CD14-positive monocyte (primary cell): ENCODE measurements at regions not wholly inside any gene's neighbourhood (a gene's known extent, or its start where the extent isn't known, plus 50 kb on each side); places are given as distances from the start of the nearest gene placed in this dataset.

ENCODE experiments used
- DNase-seq, 3 donors: peaks; one replicate each; pipeline ENCODE4 v3.0.0-alpha.2; 2011 to 2022
- H2AFZ ChIP-seq: 2 replicates; pipeline ENCODE4 v1.6.0; 2012; ENCODE audit warnings: mild to moderate bottlenecking, low read depth, low read length, inconsistent platforms; ENCODE audit not compliant: insufficient read depth, poor library complexity, severe bottlenecking
- H3K27ac ChIP-seq, 2 donors: 1 replicate in 1 of 2; 2 replicates in 1 of 2; pipeline ENCODE4 v1.5.1; 2012 to 2013; ENCODE audit warnings: low read length in 2 of 2, control low read depth in 1 of 2, inconsistent platforms in 1 of 2, low read depth in 1 of 2, mild to moderate bottlenecking in 1 of 2
- H3K27me3 ChIP-seq, 2 donors: one replicate each; pipeline versions ENCODE4 v1.6.0 to v1.6.1; 2011 to 2013; ENCODE audit warnings: low read length in 2 of 2; ENCODE audit not compliant: control insufficient read depth in 2 of 2, insufficient read depth in 2 of 2
- H3K36me3 ChIP-seq, 2 donors: replicated peaks in 1 of 2; 1 replicate in 1 of 2; 2 replicates in 1 of 2; pipeline versions ENCODE4 v1.5.1 to v1.6.1; 2012 to 2013; ENCODE audit warnings: low read length in 2 of 2, control low read depth in 1 of 2, inconsistent platforms in 1 of 2, mild to moderate bottlenecking in 1 of 2; ENCODE audit not compliant: insufficient read depth in 2 of 2, control insufficient read depth in 1 of 2
- H3K4me1 ChIP-seq, 2 donors: 1 replicate in 1 of 2; 2 replicates in 1 of 2; pipeline versions ENCODE4 v1.5.1 to v1.6.1; 2012 to 2013; ENCODE audit warnings: low read length in 2 of 2, control low read depth in 1 of 2, inconsistent platforms in 1 of 2, mild to moderate bottlenecking in 1 of 2, moderate library complexity in 1 of 2; ENCODE audit not compliant: insufficient read depth in 2 of 2, control insufficient read depth in 1 of 2
- H3K4me2 ChIP-seq: replicated peaks from 2 replicates; pipeline ENCODE3; 2012; ENCODE audit warnings: low read length, moderate library complexity, mild to moderate bottlenecking; ENCODE audit not compliant: poor library complexity, severe bottlenecking; ENCODE audit errors: extremely low read depth
- H3K4me3 ChIP-seq, 3 experiments: fragments of 200-600 bp in 1 of 3; sonication (generic) in 1 of 3; replicated peaks in 1 of 3; 1 replicate in 2 of 3; 2 replicates in 1 of 3; pipeline ENCODE4 v1.5.1; 2011 to 2013; ENCODE audit warnings: low read length in 3 of 3, mild to moderate bottlenecking in 3 of 3, control low read depth in 2 of 3, low read depth in 2 of 3, inconsistent platforms in 1 of 3, moderate library complexity in 1 of 3
- H3K79me2 ChIP-seq: 2 replicates; pipeline ENCODE4 v1.6.0; 2012; ENCODE audit warnings: mild to moderate bottlenecking, control low read depth, inconsistent platforms, low read length, moderate library complexity; ENCODE audit not compliant: insufficient read depth
- H3K9ac ChIP-seq: 2 replicates; pipeline ENCODE4 v1.6.0; 2017; ENCODE audit warnings: low read length, mild to moderate bottlenecking; ENCODE audit not compliant: insufficient read depth, poor library complexity, severe bottlenecking
- H3K9me3 ChIP-seq, 2 donors: replicated peaks in 1 of 2; 1 replicate in 1 of 2; 2 replicates in 1 of 2; pipeline versions ENCODE4 v1.5.1 to v1.6.1; 2012 to 2013; ENCODE audit warnings: low read length in 2 of 2, control low read depth in 1 of 2; ENCODE audit not compliant: control insufficient read depth in 1 of 2, insufficient read depth in 1 of 2
- H4K20me1 ChIP-seq: 2 replicates; pipeline ENCODE4 v1.6.0; 2012; ENCODE audit warnings: mild to moderate bottlenecking, low read length, control low read depth, moderate library complexity; ENCODE audit not compliant: insufficient read depth
- H3K27ac Mint-ChIP-seq, 7 donors: one replicate each; pipeline ENCODE4 v1.8.0; 2020; ENCODE audit warnings: mild to moderate bottlenecking in 7 of 7, mixed read lengths in 7 of 7, moderate library complexity in 6 of 7, inconsistent platforms in 2 of 7
- H3K27me3 Mint-ChIP-seq, 3 donors: one replicate each; pipeline ENCODE4 v1.8.0; 2021 to 2022; ENCODE audit warnings: low read depth in 3 of 3, mild to moderate bottlenecking in 3 of 3, mixed read lengths in 3 of 3, moderate library complexity in 3 of 3, inconsistent platforms in 1 of 3
- H3K36me3 Mint-ChIP-seq, 2 donors: one replicate each; pipeline ENCODE4 v1.8.0; 2020; ENCODE audit warnings: mixed read lengths in 2 of 2, inconsistent platforms in 1 of 2, mild to moderate bottlenecking in 1 of 2
- H3K4me1 Mint-ChIP-seq: one replicate; pipeline ENCODE4 v1.8.0; 2020; ENCODE audit warnings: mild to moderate bottlenecking, mixed read lengths
- H3K4me3 Mint-ChIP-seq, 2 donors: one replicate each; pipeline ENCODE4 v1.8.0; 2020; ENCODE audit warnings: mild to moderate bottlenecking in 2 of 2, mixed read lengths in 2 of 2, moderate library complexity in 1 of 2
- H3K9me3 Mint-ChIP-seq, 7 donors: one replicate each; pipeline ENCODE4 v1.8.0; 2020 to 2022; ENCODE audit warnings: mixed read lengths in 7 of 7, mild to moderate bottlenecking in 6 of 7, moderate library complexity in 6 of 7, inconsistent platforms in 2 of 7
- WGBS: methylation state at CpG from one replicate; pipeline ENCODE4 v1.1.5; 2013; ENCODE audit warnings: missing lambda C conversion rate; ENCODE audit not compliant: insufficient coverage; 5-methylcytosine and 5-hydroxymethylcytosine counted together
- intact Hi-C, 2 donors: fragments of 100-400 bp; cut with micrococcal nuclease; formaldehyde crosslinking; loops; one replicate each; pipeline versions ENCODE4 v1.15.0 to v1.15.1; 2023
- TF ChIP-seq, protein P1 (sequence below): fragments of 200-600 bp; IDR thresholded peaks from one replicate; pipeline ENCODE4 v1.8.0; 2022; ENCODE audit warnings: antibody characterized with exemption, mild to moderate bottlenecking

DNA sequence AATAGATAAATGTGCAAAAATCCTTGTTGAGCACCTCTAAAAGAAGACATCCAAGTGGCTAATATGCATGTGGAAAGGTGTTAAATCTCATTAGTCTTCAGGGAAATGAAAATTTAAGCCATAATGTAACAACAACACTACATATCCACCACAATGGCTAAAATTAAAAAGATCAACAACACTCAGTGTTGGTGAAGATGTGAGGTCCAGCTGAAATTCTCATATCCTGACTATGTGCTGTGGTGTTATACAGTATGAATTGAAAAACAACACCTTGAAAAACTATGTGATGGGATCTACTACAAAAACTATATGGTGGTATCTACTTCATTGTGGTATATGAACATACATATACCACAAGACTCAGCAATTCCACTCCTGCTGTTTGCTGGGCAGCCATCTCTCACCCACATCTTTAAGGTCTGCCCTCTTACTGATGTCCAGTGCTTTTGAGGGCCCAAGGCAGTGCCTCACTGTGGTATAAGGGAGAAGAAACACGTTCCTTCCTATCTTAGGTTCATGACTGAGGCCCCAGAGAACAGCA lies 146.4 kb downstream of the CD83 start:
- H3K4me3 ChIP-seq: no peak overlapping the region
- H3K4me1 ChIP-seq: no peaks in the 10 kb centered on the region
- H3K27ac Mint-ChIP-seq: peak overlapping the region in 2 of 7 donors; percentile 24 to 25
- H2AFZ ChIP-seq: no peak overlapping the region
- intact Hi-C loops: no loop called here
- no peak overlapping the region for H3K27ac ChIP-seq
- WGBS: no CpG with 5 or more reads among the region's 1 CpG
- DNase-seq: no peak
- no peaks in the 10 kb centered on the region for H3K79me2 ChIP-seq
- H3K9me3 ChIP-seq: peaks cover 9 to 15% of the 10 kb centered on the region in 2 donors
- no peaks in the 10 kb centered on the region for H3K4me1 Mint-ChIP-seq
- H3K36me3 Mint-ChIP-seq: no peaks in the 10 kb centered on the region
- H4K20me1 ChIP-seq: no peaks in the 10 kb centered on the region
- H3K27me3 ChIP-seq: no peaks in the 10 kb centered on the region
- no peak overlapping the region for H3K9ac ChIP-seq
- TF ChIP-seq, protein P1, sequence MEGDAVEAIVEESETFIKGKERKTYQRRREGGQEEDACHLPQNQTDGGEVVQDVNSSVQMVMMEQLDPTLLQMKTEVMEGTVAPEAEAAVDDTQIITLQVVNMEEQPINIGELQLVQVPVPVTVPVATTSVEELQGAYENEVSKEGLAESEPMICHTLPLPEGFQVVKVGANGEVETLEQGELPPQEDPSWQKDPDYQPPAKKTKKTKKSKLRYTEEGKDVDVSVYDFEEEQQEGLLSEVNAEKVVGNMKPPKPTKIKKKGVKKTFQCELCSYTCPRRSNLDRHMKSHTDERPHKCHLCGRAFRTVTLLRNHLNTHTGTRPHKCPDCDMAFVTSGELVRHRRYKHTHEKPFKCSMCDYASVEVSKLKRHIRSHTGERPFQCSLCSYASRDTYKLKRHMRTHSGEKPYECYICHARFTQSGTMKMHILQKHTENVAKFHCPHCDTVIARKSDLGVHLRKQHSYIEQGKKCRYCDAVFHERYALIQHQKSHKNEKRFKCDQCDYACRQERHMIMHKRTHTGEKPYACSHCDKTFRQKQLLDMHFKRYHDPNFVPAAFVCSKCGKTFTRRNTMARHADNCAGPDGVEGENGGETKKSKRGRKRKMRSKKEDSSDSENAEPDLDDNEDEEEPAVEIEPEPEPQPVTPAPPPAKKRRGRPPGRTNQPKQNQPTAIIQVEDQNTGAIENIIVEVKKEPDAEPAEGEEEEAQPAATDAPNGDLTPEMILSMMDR: no peak
- H3K9me3 Mint-ChIP-seq: peaks cover 12 to 25% (median 22%) of the 10 kb centered on the region in 7 donors
- no peak overlapping the region for H3K4me2 ChIP-seq
- H3K36me3 ChIP-seq: no peaks in the 10 kb centered on the region
- H3K27me3 Mint-ChIP-seq: peaks cover 0 to 2% (median 2%) of the 10 kb centered on the region in 3 donors
- H3K4me3 Mint-ChIP-seq: no peak overlapping the region

DNA sequence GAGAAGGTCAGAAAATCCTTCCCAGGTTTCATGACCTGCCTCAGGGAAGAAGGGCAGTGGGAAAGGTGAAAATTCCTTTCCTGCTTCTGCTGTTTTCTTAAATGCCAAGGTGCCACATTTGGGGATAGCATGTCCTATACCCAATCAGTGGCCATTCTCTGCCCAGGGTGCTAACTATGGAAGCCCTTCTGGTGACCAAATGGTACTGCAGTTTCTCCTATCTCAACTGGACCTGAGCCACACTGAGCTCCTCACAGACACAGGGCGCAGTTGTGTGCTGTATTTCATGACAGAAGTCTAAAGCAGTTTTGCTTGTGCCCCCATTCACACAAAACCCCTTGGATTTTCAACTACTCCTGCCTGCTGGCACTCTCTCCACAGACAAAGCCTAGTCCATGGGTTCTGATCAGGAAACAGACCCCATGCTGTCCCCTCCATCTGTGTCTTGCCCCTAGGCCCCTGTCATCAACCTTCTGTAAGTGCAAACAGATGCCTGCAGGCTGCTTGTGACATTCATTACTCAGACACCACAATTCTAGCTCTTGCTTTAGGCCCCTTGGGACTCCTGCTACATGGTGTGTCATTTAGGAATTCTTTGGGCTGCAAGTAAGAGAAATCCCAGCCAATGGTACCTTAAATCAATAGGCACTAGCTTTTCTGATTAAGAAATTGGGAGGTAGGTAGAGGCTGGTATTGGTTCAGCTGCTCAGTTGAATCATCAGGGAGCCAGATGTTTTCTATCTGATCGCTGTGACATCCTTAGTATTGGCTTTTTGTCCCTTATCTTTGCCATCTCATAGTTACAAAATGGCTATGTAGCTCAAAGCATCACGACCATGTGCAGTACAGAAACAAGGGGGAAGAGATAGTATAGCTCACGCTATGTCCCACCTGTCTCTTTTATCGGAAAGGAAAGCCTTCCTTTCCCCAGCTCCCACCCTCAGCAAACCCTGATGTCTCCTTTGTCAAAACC lies 147.8 kb downstream of the CD83 start:
- Histone ChIP-seq H3K27me3 (no peaks in the 10 kb centered on the region), H3K4me2 (no peak overlapping the region), H3K4me3 (no peak overlapping the region), H3K36me3 (no peaks in the 10 kb centered on the region), H4K20me1 (no peaks in the 10 kb centered on the region), H3K79me2 (no peaks in the 10 kb centered on the region), H3K27ac (no peak overlapping the region), H3K9ac (no peak overlapping the region), H2AFZ (no peak overlapping the region), H3K9me3 (peaks cover 9 to 15% of the 10 kb centered on the region in 2 donors), H3K4me1 (no peaks in the 10 kb centered on the region)
- Mint-ChIP-seq H3K27me3 (peaks cover 0 to 5% (median 2%) of the 10 kb centered on the region in 3 donors), H3K9me3 (peaks cover 12 to 25% (median 22%) of the 10 kb centered on the region in 7 donors), H3K4me1 (peaks cover 4% of the 10 kb centered on the region), H3K36me3 (no peaks in the 10 kb centered on the region), H3K27ac (peak overlapping the region in 2 of 7 donors; percentile 12 to 33), H3K4me3 (no peak overlapping the region)
- intact Hi-C loops: no loop called here
- TF ChIP-seq, protein P1: no peak
- 100% methylated on average over 1 of the region's 5 CpGs for WGBS
- DNase-seq: no peak
